AG09319 (cell line): ENCODE measurements at regions not wholly inside any gene's neighbourhood (a gene's known extent, or its start where the extent isn't known, plus 50 kb on each side); places are given as distances from the start of the nearest gene placed in this dataset.

Experiments
- DNase-seq: peaks from one replicate; pipeline ENCODE4 v3.0.0-alpha.2; 2010; ENCODE audit warnings: low read depth; ENCODE audit errors: extremely low read depth
- CTCF ChIP-seq: IDR thresholded peaks from 2 replicates; pipeline ENCODE4 v1.5.1; 2011; ENCODE audit warnings: low read depth, mild to moderate bottlenecking, inconsistent platforms, low read length, moderate library complexity

- no peak for TF ChIP-seq CTCF
- DNase-seq: no peak
Measured at GRCh38 chr1:200333329-200333728, 76.5 kb downstream of the ZNF281 start.

- no peak for DNase-seq
Measured at GRCh38 chr1:200332716-200333115, 77.1 kb downstream of the ZNF281 start.

GRCh38 chr1:200330741-200331428 is 79.0 kb downstream of the ZNF281 start:
- TF ChIP-seq CTCF: no peak
- DNase-seq: no peak

More at GRCh38 chr1:200332716-200333115, 77.1 kb downstream of the ZNF281 start:
- no peak for TF ChIP-seq CTCF

- DNase-seq: no peak
- TF ChIP-seq CTCF: no peak
Measured at GRCh38 chr1:200329208-200329882, 80.5 kb downstream of the ZNF281 start.

GRCh38 chr1:200328379-200328778 is 81.5 kb downstream of the ZNF281 start:
- no peak for DNase-seq

GRCh38 chr1:200323856-200324400 is 85.9 kb downstream of the ZNF281 start:
- no peak for DNase-seq

More at GRCh38 chr1:200328379-200328778, 81.5 kb downstream of the ZNF281 start:
- no peak for TF ChIP-seq CTCF

More at GRCh38 chr1:200323856-200324400, 85.9 kb downstream of the ZNF281 start:
- TF ChIP-seq CTCF: no peak
